ENCODE measurements at regions not wholly inside any gene's neighbourhood (a gene's known extent, or its start where the extent isn't known, plus 50 kb on each side); places are given as distances from the start of the nearest gene placed in this dataset.

GRCh38 chr16:85162478-85163277 lies 50.4 kb upstream of the CIBAR2 start:
- DNase-seq = no peak

- DNase-seq = no peak
Measured at GRCh38 chr16:85163278-85164112, 51.2 kb upstream of the CIBAR2 start.

- no peak for DNase-seq
Measured at GRCh38 chr16:85164431-85164830, 52.2 kb upstream of the CIBAR2 start.

GRCh38 chr16:85164838-85165516 lies 52.7 kb upstream of the CIBAR2 start:
- DNase-seq = no peak

GRCh38 chr16:85165781-85166180 lies 53.5 kb upstream of the CIBAR2 start:
- DNase-seq = no peak

- no peak for DNase-seq
Measured at GRCh38 chr16:85166281-85166680, 54.0 kb upstream of the CIBAR2 start.

GRCh38 chr16:85166699-85167588 lies 54.7 kb upstream of the CIBAR2 start:
- DNase-seq = no peak

GRCh38 chr16:85167589-85168537 lies 55.6 kb upstream of the CIBAR2 start:
- no peak for DNase-seq

GRCh38 chr16:85168732-85169256 lies 56.5 kb upstream of the CIBAR2 start:
- DNase-seq = no peak

GRCh38 chr16:85169333-85170065 lies 57.2 kb upstream of the CIBAR2 start:
- no peak for DNase-seq

GRCh38 chr16:85170066-85170491 lies 57.8 kb upstream of the CIBAR2 start:
- DNase-seq = no peak

- no peak for DNase-seq
Measured at GRCh38 chr16:85170590-85171003, 58.3 kb upstream of the CIBAR2 start.

- DNase-seq = no peak
Measured at GRCh38 chr16:85171004-85171758, 58.9 kb upstream of the CIBAR2 start.

GRCh38 chr16:85171759-85172454 lies 59.6 kb upstream of the CIBAR2 start:
- no peak for DNase-seq

- no peak for DNase-seq
Measured at GRCh38 chr16:85172455-85173145, 60.3 kb upstream of the CIBAR2 start.

GRCh38 chr16:85173146-85173980 lies 61.1 kb upstream of the CIBAR2 start:
- no peak for DNase-seq

All from CD4-positive, alpha-beta T cell treated with Interleukin-10 for 1 hour (primary cell).